H9 (cell line): ENCODE measurements at regions not wholly inside any gene's neighbourhood (a gene's known extent, or its start where the extent isn't known, plus 50 kb on each side); places are given as distances from the start of the nearest gene placed in this dataset.
"Not testable (repeated sequence)": the region's sequence is repeated elsewhere in the genome, so short reads cannot be mapped to it uniquely, and the experiment has no call there.

Experiments used
- DNase-seq: peaks from one replicate; pipeline ENCODE4 v3.0.0-alpha.2; 2017
- H2AFZ ChIP-seq: one replicate; pipeline ENCODE4 v1.6.1; 2013; ENCODE audit warnings: mild to moderate bottlenecking, low read length, control low read depth, moderate library complexity
- H2AK5ac ChIP-seq: 2 replicates; pipeline ENCODE4 v1.6.1; 2013; ENCODE audit warnings: low read length, control low read depth, mixed read lengths; ENCODE audit not compliant: insufficient read length
- H2BK120ac ChIP-seq: one replicate; pipeline ENCODE4 v1.6.1; 2013; ENCODE audit warnings: low read depth, mild to moderate bottlenecking, low read length, control low read depth, inconsistent platforms; ENCODE audit not compliant: poor library complexity, severe bottlenecking
- H2BK12ac ChIP-seq: 2 replicates; pipeline ENCODE4 v1.6.1; 2013; ENCODE audit warnings: low read length, control low read depth, mixed read lengths, low read depth; ENCODE audit not compliant: insufficient read length
- H2BK15ac ChIP-seq: 2 replicates; pipeline ENCODE4 v1.6.1; 2013; ENCODE audit warnings: low read depth, low read length, control low read depth
- H2BK20ac ChIP-seq: one replicate; pipeline ENCODE4 v1.6.1; 2013; ENCODE audit warnings: low read depth, mild to moderate bottlenecking, low read length, control low read depth, inconsistent platforms; ENCODE audit not compliant: poor library complexity, severe bottlenecking
- H2BK5ac ChIP-seq: 2 replicates; pipeline ENCODE4 v1.6.1; 2013; ENCODE audit warnings: low read length, control low read depth, mixed read lengths; ENCODE audit not compliant: insufficient read length
- H3K14ac ChIP-seq: 2 replicates; pipeline ENCODE4 v1.6.1; 2013; ENCODE audit warnings: low read length, control low read depth; ENCODE audit not compliant: insufficient read depth
- H3K18ac ChIP-seq: 2 replicates; pipeline ENCODE4 v1.6.1; 2013; ENCODE audit warnings: low read depth, mild to moderate bottlenecking, mixed read lengths, low read length, control low read depth; ENCODE audit not compliant: insufficient read length
- H3K23ac ChIP-seq: 2 replicates; pipeline ENCODE4 v1.6.1; 2013; ENCODE audit warnings: low read length, control low read depth, mixed read lengths, low read depth; ENCODE audit not compliant: insufficient read length
- H3K23me2 ChIP-seq: 2 replicates; pipeline ENCODE4 v1.6.1; 2013; ENCODE audit warnings: low read depth, mild to moderate bottlenecking, mixed read lengths, low read length, control low read depth; ENCODE audit not compliant: insufficient read length, poor library complexity, severe bottlenecking
- H3K27ac ChIP-seq: 2 replicates; pipeline ENCODE4 v1.5.1; 2013; ENCODE audit warnings: low read length, control low read depth, mixed read lengths, low read depth; ENCODE audit not compliant: insufficient read length
- H3K27me3 ChIP-seq: 2 replicates; pipeline ENCODE4 v1.6.1; 2013; ENCODE audit warnings: low read length, control low read depth, inconsistent platforms; ENCODE audit not compliant: insufficient read depth
- H3K4ac ChIP-seq: 2 replicates; pipeline ENCODE4 v1.6.1; 2013; ENCODE audit warnings: low read depth, mild to moderate bottlenecking, control low read depth, inconsistent platforms, low read length, moderate library complexity
- H3K4me1 ChIP-seq: 2 replicates; pipeline ENCODE4 v1.6.1; 2013; ENCODE audit warnings: low read length, control low read depth, inconsistent platforms; ENCODE audit not compliant: insufficient read depth
- H3K4me2 ChIP-seq: 2 replicates; pipeline ENCODE4 v1.6.1; 2013; ENCODE audit warnings: low read length, control low read depth, mixed read lengths; ENCODE audit not compliant: insufficient read length, insufficient read depth
- H3K56ac ChIP-seq: 2 replicates; pipeline ENCODE4 v1.6.1; 2013; ENCODE audit warnings: low read depth, mild to moderate bottlenecking, mixed read lengths, low read length, control low read depth; ENCODE audit not compliant: insufficient read length
- H3K79me1 ChIP-seq: 2 replicates; pipeline ENCODE4 v1.6.1; 2013; ENCODE audit warnings: low read depth, mild to moderate bottlenecking, moderate library complexity, low read length, control low read depth, inconsistent platforms; ENCODE audit not compliant: insufficient read depth, poor library complexity, severe bottlenecking
- H3K79me2 ChIP-seq: 2 replicates; pipeline ENCODE4 v1.6.1; 2013; ENCODE audit warnings: low read length, control low read depth, inconsistent platforms; ENCODE audit not compliant: insufficient read depth
- H3K9ac ChIP-seq: 2 replicates; pipeline ENCODE4 v1.6.1; 2013; ENCODE audit warnings: low read length, control low read depth, mixed read lengths; ENCODE audit not compliant: insufficient read length; ENCODE audit errors: extremely low read depth
- H3K9me3 ChIP-seq: one replicate; pipeline ENCODE4 v1.6.1; 2013; ENCODE audit warnings: low read depth, low read length, inconsistent platforms; ENCODE audit not compliant: control insufficient read depth
- H3T11ph ChIP-seq: one replicate; pipeline ENCODE4 v1.6.1; 2013; ENCODE audit warnings: mild to moderate bottlenecking, low read length, control low read depth, inconsistent platforms
- H4K20me1 ChIP-seq: one replicate; pipeline ENCODE4 v1.6.1; 2013; ENCODE audit not compliant: control insufficient read depth, insufficient read length, insufficient read depth
- H4K5ac ChIP-seq: 2 replicates; pipeline ENCODE4 v1.6.1; 2013; ENCODE audit warnings: low read depth, mild to moderate bottlenecking, mixed read lengths, low read length, control low read depth; ENCODE audit not compliant: insufficient read length
- H4K8ac ChIP-seq: replicated peaks from 2 replicates; pipeline ENCODE4 v1.6.1; 2013; ENCODE audit warnings: low read length, control low read depth, mixed read lengths, low read depth; ENCODE audit not compliant: insufficient read length
- H4K91ac ChIP-seq: 2 replicates; pipeline ENCODE4 v1.6.1; 2013; ENCODE audit warnings: low read depth, mild to moderate bottlenecking, moderate library complexity, mixed read lengths, low read length, control low read depth; ENCODE audit not compliant: insufficient read length
- H3K27ac Mint-ChIP-seq, 3 experiments: 2 replicates in 2 of 3; 3 replicates in 1 of 3; pipeline ENCODE4 v1.8.0; 2020 to 2021; ENCODE audit warnings: mixed read lengths in 3 of 3, mild to moderate bottlenecking in 1 of 3, moderate library complexity in 1 of 3
- H3K27me3 Mint-ChIP-seq: 2 replicates; pipeline ENCODE4 v1.8.0; 2021; ENCODE audit warnings: low read depth, mild to moderate bottlenecking, moderate library complexity, mixed read lengths
- H3K36me3 Mint-ChIP-seq, 3 experiments: 2 replicates in 2 of 3; 3 replicates in 1 of 3; pipeline ENCODE4 v1.8.0; 2020 to 2021; ENCODE audit warnings: low read depth in 3 of 3, mixed read lengths in 3 of 3; ENCODE audit not compliant: insufficient read depth in 1 of 3
- H3K4me1 Mint-ChIP-seq, 2 experiments: 2 replicates each; pipeline ENCODE4 v1.8.0; 2020; ENCODE audit warnings: mixed read lengths in 2 of 2
- H3K4me3 Mint-ChIP-seq, 2 experiments: 2 replicates in 1 of 2; 3 replicates in 1 of 2; pipeline ENCODE4 v1.8.0; 2020 to 2021; ENCODE audit warnings: mild to moderate bottlenecking in 2 of 2, mixed read lengths in 2 of 2, moderate library complexity in 1 of 2
- H3K9me3 Mint-ChIP-seq, 2 experiments: 2 replicates in 1 of 2; 3 replicates in 1 of 2; pipeline ENCODE4 v1.8.0; 2020; ENCODE audit warnings: mild to moderate bottlenecking in 2 of 2, mixed read lengths in 2 of 2, moderate library complexity in 1 of 2
- WGBS: extraction: QIAGEN DNeasy Blood & Tissue Kit; methylation state at CpG from one replicate; pipeline ENCODE4 v1.1.7; 2013; ENCODE audit warnings: missing lambda C conversion rate, low lambda C conversion rate, mixed read lengths; ENCODE audit not compliant: insufficient read length; ENCODE audit errors: extremely low coverage; 5-methylcytosine and 5-hydroxymethylcytosine counted together

DNA sequence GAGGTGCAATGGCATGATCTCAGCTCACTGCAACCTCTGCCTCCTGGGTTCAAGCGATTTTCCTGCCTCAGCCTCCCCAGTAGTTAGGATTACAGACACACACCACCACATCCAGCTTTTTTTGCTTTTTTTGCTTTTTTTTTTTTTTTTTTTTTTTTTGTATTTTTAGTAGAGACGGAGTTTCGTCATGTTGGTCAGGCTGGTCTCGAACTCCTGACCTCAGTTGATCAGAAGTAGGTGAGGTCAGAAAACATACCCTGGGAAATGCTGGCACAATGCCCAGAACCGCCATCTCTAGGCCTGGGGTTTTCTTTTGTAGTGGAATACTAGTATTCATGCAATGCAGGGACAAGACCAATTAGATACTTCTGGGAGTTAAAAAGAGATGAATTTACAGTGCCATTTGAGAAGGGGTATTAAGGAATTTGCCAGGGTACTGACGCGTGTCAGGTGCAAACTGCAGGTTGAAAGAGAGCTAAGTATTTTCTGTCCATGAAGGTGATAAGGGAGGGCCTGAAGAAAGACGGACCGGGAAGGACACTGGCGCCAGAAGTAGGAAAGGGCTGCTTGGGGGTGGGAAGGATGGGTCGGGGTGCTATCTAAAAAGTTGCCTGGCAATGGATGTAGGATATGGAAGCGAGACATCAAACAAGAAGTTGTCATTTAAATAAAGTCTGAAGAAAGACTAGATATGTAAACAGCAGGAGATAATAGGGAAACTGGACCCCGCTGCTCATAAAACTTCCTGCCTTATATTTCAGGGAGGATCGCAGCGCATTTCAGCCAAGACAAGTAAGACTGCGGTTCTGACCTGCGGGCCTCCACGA is 95.8 kb downstream of the PPIAL4G start:
- WGBS, result no CpG with 5 or more reads among the region's 18 CpGs

More for the DNA sequence above, 95.8 kb downstream of the PPIAL4G start:
- H3K9ac ChIP-seq, H3K4ac ChIP-seq, H2AK5ac ChIP-seq, H2BK12ac ChIP-seq, H3K27me3 Mint-ChIP-seq, H3K36me3 Mint-ChIP-seq, H3K27me3 ChIP-seq, H2BK5ac ChIP-seq, H3K27ac Mint-ChIP-seq, H4K8ac ChIP-seq, H4K5ac ChIP-seq, H3K18ac ChIP-seq, H3K23me2 ChIP-seq, H4K91ac ChIP-seq, H3K4me1 ChIP-seq, H2BK120ac ChIP-seq, H3K56ac ChIP-seq, H3K79me1 ChIP-seq, H2BK15ac ChIP-seq, H3K4me3 Mint-ChIP-seq, H4K20me1 ChIP-seq, H3K9me3 ChIP-seq, H2AFZ ChIP-seq, H3K14ac ChIP-seq, H3K23ac ChIP-seq, H2BK20ac ChIP-seq, DNase-seq, H3K27ac ChIP-seq, H3K9me3 Mint-ChIP-seq, H3K4me2 ChIP-seq, H3T11ph ChIP-seq, H3K79me2 ChIP-seq: not testable (repeated sequence)
- H3K4me1 Mint-ChIP-seq, result peaks cover 18 to 28% of the 10 kb centered on the region in 2 experiments
